Neural crest cell (in vitro differentiated cells): ENCODE measurements at regions not wholly inside any gene's neighbourhood (a gene's known extent, or its start where the extent isn't known, plus 50 kb on each side); places are given as distances from the start of the nearest gene placed in this dataset.

Experiments used
- DNase-seq: peaks from one replicate; pipeline ENCODE4 v3.0.0; 2021; ENCODE audit warnings: low read depth, mixed read lengths, low spot score
- H3K27ac Mint-ChIP-seq: one replicate; pipeline ENCODE4 v1.8.0; 2021; ENCODE audit warnings: mild to moderate bottlenecking, mixed read lengths; ENCODE audit not compliant: unreplicated experiment
- H3K27me3 Mint-ChIP-seq: 2 replicates; pipeline ENCODE4 v1.8.0; 2021; ENCODE audit warnings: low read depth, mild to moderate bottlenecking, mixed read lengths
- H3K36me3 Mint-ChIP-seq: 2 replicates; pipeline ENCODE4 v1.8.0; 2021; ENCODE audit warnings: low read depth, mild to moderate bottlenecking, mixed read lengths
- H3K4me1 Mint-ChIP-seq: 2 replicates; pipeline ENCODE4 v1.8.0; 2021; ENCODE audit warnings: mixed read lengths
- H3K4me3 Mint-ChIP-seq: one replicate; pipeline ENCODE4 v1.8.0; 2021; ENCODE audit warnings: mild to moderate bottlenecking, mixed read lengths
- H3K9me3 Mint-ChIP-seq: 2 replicates; pipeline ENCODE4 v1.8.0; 2021; ENCODE audit warnings: mixed read lengths
- CTCF ChIP-seq: fragments of 200-600 bp; sonication (generic); conservative IDR thresholded peaks from 2 replicates; pipeline ENCODE4 v1.5.0; 2021; ENCODE audit warnings: antibody characterized with exemption, mild to moderate bottlenecking

GRCh38 chr4:158458271-158458895 is 63.3 kb upstream of the RXFP1 start:
- TF ChIP-seq CTCF, result no peak
- no peaks in the 10 kb centered on the region for H3K36me3 Mint-ChIP-seq
- H3K4me1 Mint-ChIP-seq, result no peaks in the 10 kb centered on the region
- DNase-seq, result no peak
- peak overlapping the region; percentile 36 for H3K27ac Mint-ChIP-seq
- H3K4me3 Mint-ChIP-seq, result no peak overlapping the region
- H3K9me3 Mint-ChIP-seq, result no peaks in the 10 kb centered on the region
- H3K27me3 Mint-ChIP-seq, result peaks cover 2% of the 10 kb centered on the region

GRCh38 chr4:158459085-158459820 is 62.4 kb upstream of the RXFP1 start:
- Mint-ChIP-seq H3K4me1 (no peaks in the 10 kb centered on the region), H3K27me3 (peaks cover 2% of the 10 kb centered on the region), H3K9me3 (no peaks in the 10 kb centered on the region), H3K36me3 (no peaks in the 10 kb centered on the region), H3K4me3 (no peak overlapping the region), H3K27ac (peak overlapping the region; percentile 36)
- TF ChIP-seq CTCF, result no peak
- DNase-seq, result no peak

GRCh38 chr4:158461336-158461735 is 60.3 kb upstream of the RXFP1 start:
- H3K27me3 Mint-ChIP-seq, result no peaks in the 10 kb centered on the region
- no peak for DNase-seq
- TF ChIP-seq CTCF, result no peak
- H3K9me3 Mint-ChIP-seq, result no peaks in the 10 kb centered on the region
- H3K36me3 Mint-ChIP-seq, result no peaks in the 10 kb centered on the region
- H3K27ac Mint-ChIP-seq, result no peak overlapping the region
- no peak overlapping the region for H3K4me3 Mint-ChIP-seq
- H3K4me1 Mint-ChIP-seq, result no peaks in the 10 kb centered on the region

GRCh38 chr4:158462611-158463010 is 59.1 kb upstream of the RXFP1 start:
- Mint-ChIP-seq H3K9me3 (no peaks in the 10 kb centered on the region), H3K27ac (no peak overlapping the region), H3K36me3 (no peaks in the 10 kb centered on the region), H3K4me3 (no peak overlapping the region), H3K4me1 (no peaks in the 10 kb centered on the region), H3K27me3 (no peaks in the 10 kb centered on the region)
- no peak for TF ChIP-seq CTCF
- no peak for DNase-seq
